ENCODE measurements at regions not wholly inside any gene's neighbourhood (a gene's known extent, or its start where the extent isn't known, plus 50 kb on each side); places are given as distances from the start of the nearest gene placed in this dataset.

DNA sequence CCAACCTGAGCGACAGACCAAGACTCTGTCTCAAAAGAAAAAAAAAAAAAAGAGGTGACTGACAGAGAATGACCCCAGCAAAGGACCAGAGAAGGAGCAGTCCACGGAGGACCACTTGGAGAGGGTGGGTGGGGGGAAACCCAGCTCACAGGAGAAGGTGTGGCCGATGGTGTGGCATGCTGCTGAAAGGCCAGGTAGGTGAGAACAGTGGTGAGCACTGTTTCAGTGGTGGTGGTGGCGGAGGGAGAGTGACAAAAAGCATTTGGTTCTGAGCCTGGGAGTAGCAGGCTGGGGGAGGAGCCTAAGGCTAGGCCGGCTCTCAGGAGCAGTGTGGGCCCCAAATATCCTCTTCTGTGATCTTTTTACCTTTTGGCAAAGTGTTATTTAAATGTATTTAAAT is 63.8 kb downstream of the IRF2BPL start:
- no peak overlapping the region for H3K4me3 ChIP-seq
- H3K36me3 ChIP-seq: no peaks in the 10 kb centered on the region
- no peak overlapping the region for H3K27ac ChIP-seq
- peaks cover 35% of the 10 kb centered on the region for H3K4me1 ChIP-seq
- TF ChIP-seq, protein P1, sequence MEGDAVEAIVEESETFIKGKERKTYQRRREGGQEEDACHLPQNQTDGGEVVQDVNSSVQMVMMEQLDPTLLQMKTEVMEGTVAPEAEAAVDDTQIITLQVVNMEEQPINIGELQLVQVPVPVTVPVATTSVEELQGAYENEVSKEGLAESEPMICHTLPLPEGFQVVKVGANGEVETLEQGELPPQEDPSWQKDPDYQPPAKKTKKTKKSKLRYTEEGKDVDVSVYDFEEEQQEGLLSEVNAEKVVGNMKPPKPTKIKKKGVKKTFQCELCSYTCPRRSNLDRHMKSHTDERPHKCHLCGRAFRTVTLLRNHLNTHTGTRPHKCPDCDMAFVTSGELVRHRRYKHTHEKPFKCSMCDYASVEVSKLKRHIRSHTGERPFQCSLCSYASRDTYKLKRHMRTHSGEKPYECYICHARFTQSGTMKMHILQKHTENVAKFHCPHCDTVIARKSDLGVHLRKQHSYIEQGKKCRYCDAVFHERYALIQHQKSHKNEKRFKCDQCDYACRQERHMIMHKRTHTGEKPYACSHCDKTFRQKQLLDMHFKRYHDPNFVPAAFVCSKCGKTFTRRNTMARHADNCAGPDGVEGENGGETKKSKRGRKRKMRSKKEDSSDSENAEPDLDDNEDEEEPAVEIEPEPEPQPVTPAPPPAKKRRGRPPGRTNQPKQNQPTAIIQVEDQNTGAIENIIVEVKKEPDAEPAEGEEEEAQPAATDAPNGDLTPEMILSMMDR (IDR thresholded peaks at IDR 0.05): no peak
- TF ChIP-seq POLR2AphosphoS5 (IDR thresholded peaks at IDR 0.05; ENCODE audit: insufficient read depth in 1 of 2, low read depth in 1 of 2): no peak
- TF ChIP-seq POLR2A (IDR thresholded peaks at IDR 0.05): no peak
- no peaks in the 10 kb centered on the region for H3K27me3 ChIP-seq
- DNase-seq (ENCODE audit: extremely low spot score in 2 of 2): no peak
- intact Hi-C loops (cut with DNase I): loop anchor here (5.0 kb wide), 1 partner anchor 42 kb away; no protein-coding TSS in a partner anchor
- no peaks in the 10 kb centered on the region for H3K9me3 ChIP-seq

GRCh38 chr14:76963372-76963771 is 65.1 kb downstream of the IRF2BPL start:
- TF ChIP-seq, protein P1 (IDR thresholded peaks at IDR 0.05): no peak
- TF ChIP-seq POLR2AphosphoS5 (IDR thresholded peaks at IDR 0.05; ENCODE audit: insufficient read depth in 1 of 2, low read depth in 1 of 2) (no peak), POLR2A (IDR thresholded peaks at IDR 0.05) (no peak)
- no peaks in the 10 kb centered on the region for H3K36me3 ChIP-seq
- peaks cover 45% of the 10 kb centered on the region for H3K4me1 ChIP-seq
- H3K9me3 ChIP-seq: no peaks in the 10 kb centered on the region
- intact Hi-C loops (cut with DNase I): loop anchor here (5.0 kb wide), 1 partner anchor 41 kb away; no protein-coding TSS in a partner anchor
- H3K27me3 ChIP-seq: no peaks in the 10 kb centered on the region
- no peak overlapping the region for H3K4me3 ChIP-seq
- no peak overlapping the region for H3K27ac ChIP-seq
- DNase-seq (ENCODE audit: extremely low spot score in 2 of 2): no peak

- H3K27me3 ChIP-seq: no peaks in the 10 kb centered on the region
- peaks cover 56% of the 10 kb centered on the region for H3K4me1 ChIP-seq
- intact Hi-C loops (cut with DNase I): loop anchor here (5.0 kb wide), 1 partner anchor 40 kb away; no protein-coding TSS in a partner anchor
- H3K4me3 ChIP-seq: peak overlapping the region; percentile 29 to 45
- no peak for DNase-seq (ENCODE audit: extremely low spot score in 2 of 2)
- TF ChIP-seq, protein P1 (IDR thresholded peaks at IDR 0.05): no peak
- TF ChIP-seq POLR2A (IDR thresholded peaks at IDR 0.05) (no peak), POLR2AphosphoS5 (IDR thresholded peaks at IDR 0.05; ENCODE audit: insufficient read depth in 1 of 2, low read depth in 1 of 2) (no peak)
- peak overlapping the region; percentile 90 for H3K27ac ChIP-seq
- no peaks in the 10 kb centered on the region for H3K36me3 ChIP-seq
- no peaks in the 10 kb centered on the region for H3K9me3 ChIP-seq
These were observed 66.2 kb downstream of the IRF2BPL start for GRCh38 chr14:76962303-76962660.

DNA sequence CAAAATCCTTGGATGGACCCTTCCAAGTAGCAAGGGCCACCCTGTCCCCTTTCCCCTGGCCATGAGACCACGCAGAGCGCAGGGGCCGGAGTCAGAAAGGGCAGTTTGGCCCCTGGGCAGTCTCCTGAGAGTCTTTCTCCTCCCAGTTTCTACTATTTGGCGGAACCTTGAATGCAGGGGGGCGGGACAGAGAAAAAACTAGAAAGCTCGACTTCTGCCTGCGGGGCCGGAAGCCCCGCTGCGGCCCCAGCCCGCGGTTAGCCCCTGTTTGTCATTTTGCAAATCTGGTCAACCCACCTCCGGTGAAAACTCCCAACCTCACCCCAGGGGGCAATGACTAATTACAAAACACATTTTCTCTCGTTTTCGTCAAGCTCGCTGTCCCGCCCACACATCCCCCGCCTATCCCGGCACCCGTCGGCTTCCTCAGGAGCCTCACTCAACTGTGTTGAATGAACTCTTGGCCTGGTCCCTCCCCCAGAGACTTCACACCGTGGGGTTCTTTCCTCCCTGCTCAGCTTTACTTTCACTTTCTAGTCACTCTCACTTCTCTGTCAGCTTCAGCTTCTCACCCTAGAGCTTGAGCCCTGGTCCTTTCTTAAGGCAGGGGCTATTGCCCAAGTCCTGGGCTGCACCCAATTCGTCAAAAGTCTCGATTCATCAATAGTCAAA is 66.7 kb downstream of the IRF2BPL start:
- Histone ChIP-seq H3K4me3 (peak overlapping the region; percentile 29 to 45), H3K27ac (peak overlapping the region; percentile 90), H3K9me3 (no peaks in the 10 kb centered on the region), H3K27me3 (no peaks in the 10 kb centered on the region), H3K36me3 (no peaks in the 10 kb centered on the region), H3K4me1 (peaks cover 61% of the 10 kb centered on the region)
- intact Hi-C loops (cut with DNase I): loop anchor here (5.0 kb wide), 1 partner anchor 39 kb away; no protein-coding TSS in a partner anchor
- DNase-seq (ENCODE audit: extremely low spot score in 2 of 2): no peak
- TF ChIP-seq, protein P1 (IDR thresholded peaks at IDR 0.05): no peak
- TF ChIP-seq POLR2A (IDR thresholded peaks at IDR 0.05): no peak
- TF ChIP-seq POLR2AphosphoS5 (IDR thresholded peaks at IDR 0.05; ENCODE audit: insufficient read depth in 1 of 2, low read depth in 1 of 2): peak; percentile 52 to 67

Data from vagina (tissue), 2 donors.